Type B pancreatic cell (in vitro differentiated cells): ENCODE measurements at regions not wholly inside any gene's neighbourhood (a gene's known extent, or its start where the extent isn't known, plus 50 kb on each side); places are given as distances from the start of the nearest gene placed in this dataset.

ENCODE experiments used
- DNase-seq: peaks from one replicate; pipeline ENCODE4 v3.0.0; 2021; ENCODE audit warnings: mixed read lengths; ENCODE audit not compliant: unreplicated experiment; ENCODE audit errors: extremely low spot score
- H3K27ac Mint-ChIP-seq: 2 replicates; pipeline ENCODE4 v1.8.0; 2021; ENCODE audit warnings: mild to moderate bottlenecking, mixed read lengths
- H3K27me3 Mint-ChIP-seq: 2 replicates; pipeline ENCODE4 v1.8.0; 2021; ENCODE audit warnings: mixed read lengths
- H3K36me3 Mint-ChIP-seq: 2 replicates; pipeline ENCODE4 v1.8.0; 2021; ENCODE audit warnings: mixed read lengths
- H3K4me1 Mint-ChIP-seq: one replicate; pipeline ENCODE4 v1.8.0; 2021; ENCODE audit warnings: mixed read lengths; ENCODE audit not compliant: unreplicated experiment
- H3K4me3 Mint-ChIP-seq: 2 replicates; pipeline ENCODE4 v1.8.0; 2021; ENCODE audit warnings: mild to moderate bottlenecking, mixed read lengths
- H3K9me3 Mint-ChIP-seq: 2 replicates; pipeline ENCODE4 v1.8.0; 2021; ENCODE audit warnings: mixed read lengths
- TF ChIP-seq, protein P1 (sequence below): fragments of 200-600 bp; sonication (generic); conservative IDR thresholded peaks from 2 replicates; pipeline ENCODE4 v1.5.0; 2021; ENCODE audit warnings: antibody characterized with exemption, mild to moderate bottlenecking

DNA sequence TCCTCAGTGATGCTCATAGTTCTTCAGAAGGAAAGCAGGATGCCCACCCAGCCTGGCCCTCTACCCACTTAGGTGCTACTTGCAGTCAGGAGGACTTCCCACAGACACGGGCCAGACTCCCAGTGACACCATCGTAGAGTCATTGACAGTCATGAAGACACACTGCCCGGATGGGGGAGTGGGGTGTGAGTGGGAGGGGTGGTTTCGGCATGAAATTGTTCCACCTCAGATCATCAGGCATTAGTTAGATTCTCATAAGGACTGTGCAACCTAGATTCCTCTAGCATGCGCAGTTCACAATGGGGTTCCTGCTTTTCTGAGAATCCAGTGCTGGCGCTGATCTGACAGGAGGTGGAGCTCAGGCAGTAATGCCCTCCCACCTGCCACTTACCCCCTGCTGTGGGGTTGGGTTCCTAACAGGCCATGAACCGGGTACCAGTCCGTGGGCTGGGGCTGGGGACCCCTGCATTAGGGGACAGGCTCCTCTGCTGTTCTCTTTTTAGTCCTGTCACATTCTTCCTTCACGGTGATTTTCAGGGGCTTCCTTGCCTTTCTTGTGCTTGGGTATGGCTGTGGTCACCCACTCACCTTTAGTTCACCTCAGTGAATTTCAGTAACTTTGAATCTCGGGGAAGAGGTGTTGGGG, 88.2 kb upstream of the ANKRD55 start:
- Mint-ChIP-seq H3K27ac (no peak overlapping the region), H3K9me3 (no peaks in the 10 kb centered on the region), H3K4me1 (peaks cover 22% of the 10 kb centered on the region), H3K27me3 (no peaks in the 10 kb centered on the region), H3K4me3 (no peak overlapping the region), H3K36me3 (no peaks in the 10 kb centered on the region)
- no peak for DNase-seq
- TF ChIP-seq, protein P1, sequence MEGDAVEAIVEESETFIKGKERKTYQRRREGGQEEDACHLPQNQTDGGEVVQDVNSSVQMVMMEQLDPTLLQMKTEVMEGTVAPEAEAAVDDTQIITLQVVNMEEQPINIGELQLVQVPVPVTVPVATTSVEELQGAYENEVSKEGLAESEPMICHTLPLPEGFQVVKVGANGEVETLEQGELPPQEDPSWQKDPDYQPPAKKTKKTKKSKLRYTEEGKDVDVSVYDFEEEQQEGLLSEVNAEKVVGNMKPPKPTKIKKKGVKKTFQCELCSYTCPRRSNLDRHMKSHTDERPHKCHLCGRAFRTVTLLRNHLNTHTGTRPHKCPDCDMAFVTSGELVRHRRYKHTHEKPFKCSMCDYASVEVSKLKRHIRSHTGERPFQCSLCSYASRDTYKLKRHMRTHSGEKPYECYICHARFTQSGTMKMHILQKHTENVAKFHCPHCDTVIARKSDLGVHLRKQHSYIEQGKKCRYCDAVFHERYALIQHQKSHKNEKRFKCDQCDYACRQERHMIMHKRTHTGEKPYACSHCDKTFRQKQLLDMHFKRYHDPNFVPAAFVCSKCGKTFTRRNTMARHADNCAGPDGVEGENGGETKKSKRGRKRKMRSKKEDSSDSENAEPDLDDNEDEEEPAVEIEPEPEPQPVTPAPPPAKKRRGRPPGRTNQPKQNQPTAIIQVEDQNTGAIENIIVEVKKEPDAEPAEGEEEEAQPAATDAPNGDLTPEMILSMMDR = no peak

DNA sequence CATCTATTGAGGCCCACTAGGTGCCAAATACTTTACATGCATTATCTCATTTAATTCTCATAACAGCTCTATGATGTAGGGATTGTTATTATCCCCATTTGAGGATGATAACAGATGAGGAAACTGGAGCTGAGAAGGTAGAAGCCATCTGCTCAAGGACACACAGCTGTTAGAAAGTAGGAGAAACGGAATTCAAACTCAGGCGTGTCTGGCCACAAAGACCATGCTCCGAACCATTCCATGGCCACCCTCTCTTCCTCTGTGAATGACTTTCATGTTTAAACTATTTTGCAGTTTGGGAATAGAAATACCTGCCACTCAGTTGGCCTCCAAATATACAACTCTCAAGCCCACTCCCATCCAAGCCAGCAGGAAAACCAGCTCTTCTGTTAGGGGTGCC, 87.6 kb upstream of the ANKRD55 start:
- no peaks in the 10 kb centered on the region for H3K27me3 Mint-ChIP-seq
- no peak overlapping the region for H3K27ac Mint-ChIP-seq
- H3K4me3 Mint-ChIP-seq = no peak overlapping the region
- no peak for DNase-seq
- no peaks in the 10 kb centered on the region for H3K36me3 Mint-ChIP-seq
- H3K9me3 Mint-ChIP-seq = no peaks in the 10 kb centered on the region
- TF ChIP-seq, protein P1 = no peak
- peaks cover 21% of the 10 kb centered on the region for H3K4me1 Mint-ChIP-seq

DNA sequence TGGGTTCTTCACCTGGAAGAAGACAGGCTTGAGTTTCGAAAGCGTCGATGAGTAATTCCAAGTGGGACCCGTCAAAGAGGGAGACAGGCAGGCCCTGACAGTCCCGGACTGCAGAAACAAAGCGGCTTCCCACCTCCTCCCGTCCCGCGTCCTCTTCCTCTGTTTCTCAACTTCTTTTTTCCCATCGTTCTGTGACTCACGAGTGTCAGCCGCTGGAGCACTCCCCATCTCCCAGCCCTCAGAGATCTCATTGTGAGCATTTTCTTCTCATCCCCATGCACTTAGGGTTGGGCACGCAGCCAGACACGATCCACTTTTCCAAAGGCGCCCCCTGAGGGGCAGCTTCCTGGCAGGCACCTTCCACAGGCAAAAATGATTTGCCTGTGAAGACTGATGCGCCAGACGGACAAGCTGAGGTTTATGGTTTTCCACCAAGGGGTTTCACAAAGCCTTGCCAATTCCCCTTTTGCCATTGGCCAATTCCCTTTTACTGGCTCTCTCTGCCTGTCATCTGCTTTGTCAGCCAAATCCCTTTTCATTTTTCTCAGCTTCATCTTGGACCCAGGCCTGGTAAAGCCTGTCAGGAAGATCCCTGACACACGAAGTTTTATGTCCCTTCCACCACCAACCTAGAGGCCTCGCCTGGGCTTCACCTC, 86.5 kb upstream of the ANKRD55 start:
- H3K4me1 Mint-ChIP-seq = peaks cover 11% of the 10 kb centered on the region
- H3K27ac Mint-ChIP-seq = peak overlapping the region; percentile 22
- H3K9me3 Mint-ChIP-seq = no peaks in the 10 kb centered on the region
- H3K36me3 Mint-ChIP-seq = no peaks in the 10 kb centered on the region
- TF ChIP-seq, protein P1 = no peak
- no peaks in the 10 kb centered on the region for H3K27me3 Mint-ChIP-seq
- no peak for DNase-seq
- no peak overlapping the region for H3K4me3 Mint-ChIP-seq

DNA sequence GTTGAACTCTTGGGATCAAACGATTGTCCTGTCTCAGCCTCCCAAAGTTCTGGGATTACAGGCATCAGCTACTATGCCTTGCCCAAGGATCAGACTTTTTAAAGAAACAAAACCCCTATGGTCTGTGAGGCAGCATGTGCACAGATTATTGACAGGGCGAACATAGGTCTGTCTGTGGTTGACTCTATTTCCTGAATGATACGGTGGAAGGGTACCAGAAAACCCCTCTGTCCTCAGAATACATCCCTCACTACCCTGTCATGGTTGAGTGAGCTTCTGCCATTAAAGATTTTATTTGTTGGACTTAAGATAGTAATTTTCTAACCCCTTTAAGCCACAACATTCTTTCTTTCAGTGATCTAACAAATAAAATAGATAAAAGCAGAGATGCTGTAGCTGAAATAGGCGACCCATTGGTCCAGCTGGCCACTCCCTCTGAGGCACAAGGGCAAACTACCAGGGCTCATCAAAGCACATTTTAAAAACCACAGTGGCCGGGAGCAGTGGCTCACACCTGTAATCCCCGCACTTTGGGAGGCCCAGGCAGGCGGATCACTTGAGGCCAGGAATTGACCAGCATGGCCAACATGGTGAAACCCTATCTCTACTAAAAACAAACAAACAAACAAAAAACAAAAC, 84.9 kb upstream of the ANKRD55 start:
- no peak overlapping the region for H3K27ac Mint-ChIP-seq
- H3K27me3 Mint-ChIP-seq = no peaks in the 10 kb centered on the region
- H3K4me1 Mint-ChIP-seq = peaks cover 4% of the 10 kb centered on the region
- H3K9me3 Mint-ChIP-seq = peaks cover 5% of the 10 kb centered on the region
- H3K36me3 Mint-ChIP-seq = peaks cover 3% of the 10 kb centered on the region
- no peak overlapping the region for H3K4me3 Mint-ChIP-seq
- no peak for DNase-seq
- TF ChIP-seq, protein P1 = no peak

DNA sequence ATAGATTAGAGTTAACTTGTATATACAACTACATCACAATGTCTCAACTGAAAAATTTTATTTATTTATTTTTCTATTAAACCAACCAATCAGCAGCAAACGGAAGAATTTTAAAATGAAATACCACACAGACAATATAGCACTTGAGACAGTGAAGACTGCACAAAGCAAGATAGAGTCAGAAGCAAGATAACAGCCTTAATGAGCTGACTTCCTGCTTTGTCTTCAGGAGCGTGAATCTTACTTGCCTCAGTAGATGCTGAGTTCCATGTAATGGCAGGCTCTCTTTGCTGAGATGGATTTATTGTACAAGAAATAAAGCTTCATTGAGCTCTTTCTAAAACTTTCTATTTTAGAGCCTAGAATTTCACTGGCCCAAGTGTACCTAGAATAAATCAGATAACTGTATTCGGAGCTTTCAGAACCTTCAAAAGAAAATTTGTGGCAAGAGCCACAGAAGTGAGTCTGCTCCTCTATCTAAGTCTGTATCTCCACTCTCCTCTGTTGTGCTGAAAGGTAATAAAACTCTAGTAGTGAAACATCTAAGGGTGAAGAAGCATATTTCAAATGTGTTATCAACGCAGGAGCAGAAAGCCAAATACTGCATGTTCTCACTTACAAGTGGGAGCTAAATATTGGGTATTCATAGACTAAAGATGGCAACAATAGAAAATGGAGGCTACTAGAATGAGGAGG, 83.3 kb upstream of the ANKRD55 start:
- Mint-ChIP-seq H3K36me3 (peaks cover 3% of the 10 kb centered on the region), H3K27ac (no peak overlapping the region), H3K4me3 (no peak overlapping the region), H3K27me3 (no peaks in the 10 kb centered on the region), H3K9me3 (peaks cover 8% of the 10 kb centered on the region), H3K4me1 (peaks cover 5% of the 10 kb centered on the region)
- DNase-seq = no peak
- TF ChIP-seq, protein P1 = no peak
